ENCODE measurements at regions not wholly inside any gene's neighbourhood (a gene's known extent, or its start where the extent isn't known, plus 50 kb on each side); places are given as distances from the start of the nearest gene placed in this dataset.

DNA sequence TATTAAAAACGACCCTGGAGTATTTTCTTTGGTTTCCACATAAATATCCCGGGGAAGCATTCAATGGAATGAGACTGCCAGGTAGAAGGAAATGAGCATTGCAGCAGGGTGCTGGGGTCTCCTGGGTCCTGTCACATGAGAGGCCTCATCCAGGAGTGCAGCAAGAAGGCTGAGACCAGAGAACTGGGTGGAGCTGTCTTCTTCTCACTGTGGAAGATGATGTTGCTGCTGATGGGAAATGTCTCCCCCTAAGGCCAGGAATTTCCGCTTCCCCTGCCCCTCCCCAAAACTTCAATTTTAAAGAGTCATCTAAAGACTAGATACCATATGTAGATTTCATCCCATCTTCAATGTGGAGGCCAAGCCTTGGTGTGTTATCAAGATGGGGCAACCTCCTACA is 95.2 kb upstream of the SIX2 start:
- TF ChIP-seq, protein P1, sequence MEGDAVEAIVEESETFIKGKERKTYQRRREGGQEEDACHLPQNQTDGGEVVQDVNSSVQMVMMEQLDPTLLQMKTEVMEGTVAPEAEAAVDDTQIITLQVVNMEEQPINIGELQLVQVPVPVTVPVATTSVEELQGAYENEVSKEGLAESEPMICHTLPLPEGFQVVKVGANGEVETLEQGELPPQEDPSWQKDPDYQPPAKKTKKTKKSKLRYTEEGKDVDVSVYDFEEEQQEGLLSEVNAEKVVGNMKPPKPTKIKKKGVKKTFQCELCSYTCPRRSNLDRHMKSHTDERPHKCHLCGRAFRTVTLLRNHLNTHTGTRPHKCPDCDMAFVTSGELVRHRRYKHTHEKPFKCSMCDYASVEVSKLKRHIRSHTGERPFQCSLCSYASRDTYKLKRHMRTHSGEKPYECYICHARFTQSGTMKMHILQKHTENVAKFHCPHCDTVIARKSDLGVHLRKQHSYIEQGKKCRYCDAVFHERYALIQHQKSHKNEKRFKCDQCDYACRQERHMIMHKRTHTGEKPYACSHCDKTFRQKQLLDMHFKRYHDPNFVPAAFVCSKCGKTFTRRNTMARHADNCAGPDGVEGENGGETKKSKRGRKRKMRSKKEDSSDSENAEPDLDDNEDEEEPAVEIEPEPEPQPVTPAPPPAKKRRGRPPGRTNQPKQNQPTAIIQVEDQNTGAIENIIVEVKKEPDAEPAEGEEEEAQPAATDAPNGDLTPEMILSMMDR (IDR thresholded peaks at IDR 0.05): no peak
- no peak for TF ChIP-seq POLR2A (IDR thresholded peaks at IDR 0.05)

Data from ovary (tissue), 3 donors.